Ramos (cell line): ENCODE measurements at regions not wholly inside any gene's neighbourhood (a gene's known extent, or its start where the extent isn't known, plus 50 kb on each side); places are given as distances from the start of the nearest gene placed in this dataset.

Source experiments
- in situ Hi-C: fragments of 300-500 bp; cut with MboI; formaldehyde crosslinking; loops from one replicate; pipeline ENCODE4 v1.14.3; 2022; ENCODE audit warnings: low sequenced_read_pairs; ENCODE audit not compliant: unreplicated experiment

DNA sequence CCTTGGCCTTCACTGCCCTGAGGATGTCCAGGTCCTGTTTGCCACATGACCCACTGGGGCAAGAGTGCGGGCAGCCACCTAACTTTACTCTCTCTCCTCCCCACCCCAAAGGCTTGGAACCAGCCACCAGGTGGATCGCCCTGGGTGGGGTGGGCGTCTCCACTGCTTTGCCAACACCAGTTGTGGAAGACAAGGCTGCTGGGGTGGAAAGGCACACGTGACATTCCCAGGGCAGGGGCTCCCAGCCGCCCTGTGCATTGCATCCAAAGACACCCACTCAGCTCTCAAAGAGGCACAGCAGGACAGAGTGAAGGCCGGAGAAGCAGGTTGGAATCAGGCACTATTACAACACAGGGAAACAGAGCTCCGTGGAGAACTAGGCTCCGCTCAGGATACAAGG, 162.2 kb downstream of the OLFM1 start:
- in situ Hi-C loops: no loop called here

DNA sequence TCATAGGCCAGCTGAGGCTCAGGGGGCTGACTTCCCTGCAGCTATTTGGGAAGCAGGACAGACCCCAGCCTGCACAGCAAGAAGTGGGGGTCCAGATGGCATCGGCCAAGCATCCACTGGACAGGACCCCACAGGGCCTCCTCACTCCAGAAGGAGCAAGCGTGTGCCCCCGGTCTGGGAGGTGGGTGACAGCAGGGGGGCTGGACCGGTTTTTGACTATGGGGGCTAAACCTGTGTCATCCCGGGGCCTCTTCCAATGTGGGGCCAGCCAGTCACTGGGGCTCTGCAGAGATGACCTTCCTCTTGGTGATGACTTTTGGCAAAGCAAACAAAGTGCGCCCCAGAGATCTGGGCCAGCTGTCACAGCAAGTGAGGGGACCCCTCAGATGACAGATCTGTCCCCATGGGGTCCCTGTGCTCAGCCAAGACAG, 163.9 kb downstream of the OLFM1 start:
- in situ Hi-C loops: no loop called here

DNA sequence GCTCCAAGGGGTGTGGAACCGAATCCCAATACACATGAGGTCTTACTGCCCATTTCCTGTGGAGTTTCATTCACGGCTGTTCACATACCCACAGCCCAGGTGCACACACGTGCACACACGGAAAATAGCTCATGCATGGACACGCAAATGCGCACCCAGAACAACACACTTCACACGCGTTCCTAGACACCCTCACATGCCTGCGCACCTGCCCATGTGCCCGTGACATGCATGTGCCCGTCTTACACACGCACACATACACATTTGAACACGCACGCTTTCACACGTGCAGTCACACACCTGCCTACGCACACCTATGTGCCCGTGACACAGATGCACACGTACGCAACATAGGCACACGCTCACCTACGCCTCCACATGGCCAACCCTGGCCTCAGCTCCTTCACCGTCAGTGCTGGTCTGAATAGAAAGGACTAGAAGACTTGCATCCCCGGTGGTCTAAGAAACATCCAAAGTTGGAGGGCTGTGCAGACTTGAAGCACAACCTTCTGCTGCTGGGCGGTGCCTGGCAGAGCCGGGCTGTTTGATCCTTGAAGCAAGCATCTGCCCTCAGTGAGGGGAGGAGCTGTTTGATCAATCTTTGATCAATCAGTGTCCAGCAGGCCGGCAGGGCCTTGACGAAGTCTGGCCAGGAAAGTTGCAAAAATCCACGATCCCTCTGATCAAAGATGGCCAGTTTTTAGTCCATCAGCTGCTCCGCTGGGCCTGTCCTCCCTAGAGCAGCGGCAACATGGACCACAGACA, 164.7 kb downstream of the OLFM1 start:
- in situ Hi-C loops: no loop called here

DNA sequence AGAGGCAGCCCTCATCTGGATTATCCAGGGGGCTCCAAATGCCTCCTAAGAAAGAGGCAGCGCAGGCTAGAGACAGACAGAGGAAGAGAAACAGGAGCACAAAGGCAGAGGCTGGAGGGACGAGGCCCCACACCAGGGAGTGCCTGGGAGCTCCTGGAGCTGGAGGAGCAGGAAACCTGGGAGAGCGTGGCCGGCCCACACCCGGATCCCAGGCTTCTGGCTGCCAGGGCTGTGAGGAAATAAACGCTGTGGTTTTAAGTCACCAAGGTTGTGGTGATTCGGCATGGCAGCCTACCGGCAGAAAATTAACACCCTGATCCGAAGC, 165.5 kb downstream of the OLFM1 start:
- in situ Hi-C loops: no loop called here

DNA sequence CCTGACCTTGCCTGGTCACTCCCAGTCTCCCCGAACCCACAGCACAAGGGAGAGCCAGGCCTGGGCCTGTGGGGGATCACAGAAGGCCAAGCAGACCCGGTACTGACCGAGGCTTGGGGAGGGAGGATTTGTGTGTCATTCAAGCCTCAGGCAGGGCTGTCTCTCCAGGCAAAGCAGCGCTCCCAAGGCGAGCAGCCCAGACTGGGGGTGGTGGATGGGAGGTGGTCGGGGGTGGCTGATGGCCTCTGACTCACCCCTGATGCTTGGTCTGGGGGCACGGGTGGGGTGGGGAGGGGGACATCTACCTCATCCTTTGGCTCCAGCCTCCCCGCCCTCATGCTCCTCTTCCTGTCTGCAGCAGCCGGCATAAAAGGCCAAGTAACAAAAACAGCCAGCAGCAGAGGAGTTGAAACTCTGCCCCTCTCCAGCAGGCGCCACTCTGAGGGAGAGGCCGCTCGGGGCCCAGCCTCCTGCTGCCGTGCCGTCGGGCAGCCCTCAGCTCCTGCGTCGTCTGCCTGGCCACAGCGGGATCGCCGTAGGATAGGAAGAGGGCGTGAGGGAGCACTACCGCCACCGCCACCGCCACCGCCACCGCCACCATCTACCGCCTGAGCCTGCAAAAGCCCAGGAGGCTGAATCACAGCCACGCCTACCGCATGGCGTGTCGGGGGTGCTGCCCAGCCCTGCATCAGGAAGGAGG, 166.0 kb downstream of the OLFM1 start:
- in situ Hi-C loops: no loop called here

- in situ Hi-C loops: no loop called here
Observed at GRCh38 chr9:135254176-135255032, 166.9 kb downstream of the OLFM1 start.

DNA sequence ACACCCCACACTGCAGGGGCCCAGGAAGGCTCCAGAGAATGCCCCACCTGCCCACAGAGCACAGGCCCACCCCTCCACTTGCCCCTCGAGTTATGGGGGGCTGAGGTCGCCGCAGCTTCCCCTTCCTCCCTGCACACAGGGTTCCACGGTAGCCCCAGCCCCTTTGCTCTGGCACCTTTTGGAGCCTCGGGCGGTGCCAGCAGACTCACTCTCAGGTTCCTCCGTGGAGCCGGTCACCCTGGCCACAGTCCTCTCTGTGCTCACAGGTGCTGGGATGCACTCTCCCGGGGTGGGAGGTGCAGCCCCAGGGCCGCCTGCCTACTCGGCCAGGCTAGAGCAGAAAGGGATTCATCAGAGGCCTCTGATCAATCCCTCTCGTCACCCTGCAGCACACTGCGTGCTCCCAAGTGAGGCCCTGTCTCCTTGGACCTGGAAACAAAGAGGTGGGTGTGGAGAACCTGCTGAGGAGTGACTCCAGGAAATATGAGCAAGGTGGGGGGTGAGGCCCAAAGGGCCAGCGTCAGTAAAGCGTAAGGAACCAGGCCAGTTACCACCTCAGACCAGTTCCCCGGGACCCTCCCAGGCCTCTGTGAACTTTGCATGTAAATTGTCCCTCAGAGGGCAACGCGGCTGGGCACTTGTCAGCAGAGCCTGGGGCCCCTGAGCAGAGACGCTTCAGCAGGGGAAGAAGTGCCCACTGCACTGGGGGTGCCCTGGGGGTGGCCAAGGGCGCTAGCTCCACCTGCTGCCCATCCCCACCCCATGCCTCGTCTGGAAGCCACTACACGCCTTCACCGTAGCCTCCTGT, 167.8 kb downstream of the OLFM1 start:
- in situ Hi-C loops: no loop called here

GRCh38 chr9:135255841-135256580, 168.5 kb downstream of the OLFM1 start:
- in situ Hi-C loops: no loop called here

- in situ Hi-C loops: no loop called here
Observed at GRCh38 chr9:135256581-135257354, 169.3 kb downstream of the OLFM1 start.

- in situ Hi-C loops: no loop called here
Observed at GRCh38 chr9:135258461-135258860, 171.0 kb downstream of the OLFM1 start.

- in situ Hi-C loops: no loop called here
Observed at GRCh38 chr9:135259273-135259672, 171.8 kb downstream of the OLFM1 start.

DNA sequence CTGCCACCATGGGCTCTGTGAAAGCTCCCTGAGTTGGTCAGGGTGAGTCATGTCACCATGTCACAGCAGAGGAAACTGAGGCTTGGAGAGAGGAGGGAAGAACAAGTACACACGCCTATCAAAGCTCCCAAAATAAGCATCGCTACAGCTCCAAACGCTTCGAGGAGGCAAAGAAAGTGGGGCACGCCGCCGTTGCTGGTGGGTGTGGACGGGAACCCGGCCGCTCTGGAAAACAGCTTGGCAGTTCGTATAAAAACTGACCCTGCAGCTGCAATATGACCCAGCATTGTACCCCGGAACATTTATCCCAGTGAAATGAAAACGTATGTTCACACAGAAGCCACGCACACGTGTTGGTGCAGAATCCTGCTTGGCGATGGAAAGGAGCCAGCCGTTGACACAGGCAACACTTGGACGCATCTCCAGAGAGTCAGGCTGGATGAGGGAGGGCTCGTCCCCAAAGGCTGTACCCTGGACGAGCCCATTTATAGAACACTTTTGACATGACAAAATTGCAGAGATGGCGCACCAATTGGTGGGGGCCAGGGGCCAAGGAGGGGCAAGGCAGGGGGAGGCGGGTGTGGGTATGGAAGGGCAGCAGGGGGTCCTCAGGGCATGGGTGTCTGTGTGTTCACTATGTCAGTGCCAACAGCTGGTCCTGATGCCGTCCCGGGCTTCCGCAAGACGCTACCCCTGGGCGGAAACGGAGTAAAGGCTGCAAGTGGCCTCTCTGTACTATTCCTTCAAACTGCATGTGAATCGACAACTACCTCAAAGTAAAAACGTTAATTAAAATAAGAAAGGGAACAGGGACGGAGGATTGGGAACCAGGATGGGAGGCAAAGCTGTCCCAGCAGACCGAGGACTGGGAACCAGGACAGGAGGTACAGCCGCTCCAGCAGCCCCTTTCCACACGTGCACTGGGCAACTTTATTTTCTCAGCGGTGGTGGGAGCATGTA, 173.0 kb downstream of the OLFM1 start:
- in situ Hi-C loops: no loop called here

GRCh38 chr9:135262248-135262647, 174.8 kb downstream of the OLFM1 start:
- in situ Hi-C loops: no loop called here

DNA sequence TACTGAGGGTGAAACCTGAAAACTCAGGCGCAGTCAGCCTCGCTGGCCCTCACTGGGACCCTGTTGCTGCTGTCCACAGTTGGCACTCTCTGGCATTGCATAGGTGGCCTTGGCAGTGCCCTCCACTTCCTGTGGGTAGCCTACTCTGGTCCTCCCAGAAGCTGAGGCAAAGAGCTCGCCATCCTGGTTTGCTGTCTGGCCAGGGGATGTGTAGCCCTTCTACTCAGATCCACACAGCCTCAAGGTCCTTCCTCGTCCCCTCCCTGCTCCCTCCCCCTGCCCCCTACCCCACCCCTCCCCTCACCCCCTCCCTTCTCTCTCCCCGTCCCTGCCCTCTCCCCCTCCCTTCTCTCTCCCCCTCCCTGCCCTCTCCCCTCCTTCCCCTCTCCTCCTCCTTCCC, 176.0 kb downstream of the OLFM1 start:
- in situ Hi-C loops: no loop called here

DNA sequence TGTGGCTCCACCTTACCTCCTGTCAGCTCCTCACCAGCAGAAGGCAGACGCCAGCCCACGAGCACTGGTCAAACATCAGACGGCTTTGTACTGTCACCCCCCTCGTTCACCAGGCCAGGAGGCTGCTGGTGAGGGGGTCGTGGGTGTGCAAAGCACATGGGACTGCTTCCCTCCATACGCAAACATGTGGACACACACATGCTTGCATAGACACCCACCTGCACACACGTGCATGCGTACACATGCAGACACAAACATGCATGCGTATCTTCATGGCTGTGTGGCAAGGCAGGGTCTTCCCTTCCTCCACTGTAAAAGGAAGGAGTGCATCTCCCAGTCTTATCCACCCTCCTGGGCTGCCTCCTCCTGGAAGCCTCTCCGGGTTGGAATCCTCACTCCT, 178.5 kb downstream of the OLFM1 start:
- in situ Hi-C loops: no loop called here

- in situ Hi-C loops: no loop called here
Observed at GRCh38 chr9:135267191-135267809, 179.8 kb downstream of the OLFM1 start.

- in situ Hi-C loops: no loop called here
Observed at GRCh38 chr9:135268031-135268430, 180.6 kb downstream of the OLFM1 start.
